GM23248 (cell line): ENCODE measurements at regions not wholly inside any gene's neighbourhood (a gene's known extent, or its start where the extent isn't known, plus 50 kb on each side); places are given as distances from the start of the nearest gene placed in this dataset.

Source experiments
- EZH2 ChIP-seq: fragments of 200-600 bp; sonication (generic); IDR thresholded peaks from 2 replicates; pipeline ENCODE4 v1.6.1; 2018; ENCODE audit warnings: antibody characterized with exemption, mild to moderate bottlenecking; ENCODE audit not compliant: insufficient read depth, poor library complexity, severe bottlenecking
- EZH2phosphoT487 ChIP-seq: fragments of 200-600 bp; sonication (generic); IDR thresholded peaks from 2 replicates; pipeline ENCODE4 v1.6.1; 2018; ENCODE audit warnings: antibody characterized with exemption, moderate library complexity, mild to moderate bottlenecking, low read depth; ENCODE audit not compliant: insufficient read depth

DNA sequence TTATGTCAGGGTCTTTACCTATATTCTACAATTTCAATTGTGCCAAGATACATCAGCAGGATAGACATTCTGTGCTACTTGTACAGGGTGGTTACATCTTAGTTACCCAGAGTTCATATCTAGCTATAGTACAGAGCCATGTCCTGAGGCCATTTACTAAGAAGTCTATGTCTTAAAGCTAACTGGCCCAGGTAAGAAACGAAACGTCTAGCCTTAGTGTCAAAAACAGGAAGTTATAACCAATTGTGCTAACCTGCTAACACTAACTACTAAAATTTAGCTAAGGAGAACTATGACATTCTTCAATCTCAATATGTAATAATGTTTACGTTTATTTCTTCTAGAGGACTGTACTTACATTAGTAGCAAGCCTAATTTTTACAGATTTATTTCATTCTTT lies 717.2 kb upstream of the UBE2E2 start:
- TF ChIP-seq EZH2phosphoT487 (no peak), EZH2 (no peak)
